Keratinocyte (primary cell): ENCODE measurements at regions not wholly inside any gene's neighbourhood (a gene's known extent, or its start where the extent isn't known, plus 50 kb on each side); places are given as distances from the start of the nearest gene placed in this dataset.

ENCODE experiments used
- CTCF ChIP-seq, 3 experiments: IDR thresholded peaks in 1 of 3; conservative IDR thresholded peaks in 1 of 3; optimal IDR thresholded peaks in 1 of 3; 2 replicates in 2 of 3; 3 replicates in 1 of 3; pipeline versions ENCODE3 to v1.5.1; 2011; ENCODE audit warnings: low read length in 3 of 3, mild to moderate bottlenecking in 3 of 3, moderate library complexity in 2 of 3, control low read depth in 1 of 3, inconsistent platforms in 1 of 3; ENCODE audit not compliant: insufficient read depth in 2 of 3; ENCODE audit errors: extremely low read depth in 1 of 3
- EZH2 ChIP-seq: IDR thresholded peaks from one replicate; pipeline ENCODE4 v1.6.1; 2012; ENCODE audit warnings: inconsistent platforms, mild to moderate bottlenecking, low read length, moderate library complexity

DNA sequence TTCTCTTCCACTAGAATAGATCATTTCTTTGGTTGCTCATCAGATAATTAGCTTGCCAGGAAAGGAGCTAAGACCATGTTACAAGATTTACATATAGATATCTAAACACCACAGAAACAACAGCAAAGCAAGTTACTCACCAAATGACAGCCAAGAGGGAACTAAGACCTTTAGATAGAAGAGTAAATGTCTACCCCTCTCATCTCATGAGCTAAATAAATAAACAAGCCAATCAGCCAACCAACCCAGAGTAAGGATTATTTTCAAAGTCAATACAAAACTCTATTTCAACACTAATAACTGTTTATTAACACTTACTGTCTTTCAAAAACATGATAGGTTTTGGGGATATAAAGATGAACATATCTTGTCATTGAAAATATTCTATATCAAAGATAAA lies 474.7 kb downstream of the LMO4 start:
- no peak for TF ChIP-seq CTCF (optimal IDR thresholded peaks at IDR 0.05 in 1 of 3, IDR thresholded peaks at IDR 0.05 in 1 of 3, conservative IDR thresholded peaks at IDR 0.05 in 1 of 3; ENCODE audit: extremely low read depth in 1 of 3, insufficient read depth in 2 of 3, low read length in 3 of 3)
- no peak for TF ChIP-seq EZH2
